Embryonic facial prominence (tissue), 1 donor: ENCODE measurements at regions not wholly inside any gene's neighbourhood (a gene's known extent, or its start where the extent isn't known, plus 50 kb on each side); places are given as distances from the start of the nearest gene placed in this dataset.

ENCODE experiments used
- DNase-seq: peaks from one replicate; pipeline ENCODE4 v3.0.0-alpha.2; 2016; ENCODE audit errors: extremely low spot score

- DNase-seq, result no peak
Measured at GRCh38 chr11:87430821-87431220, 393.1 kb downstream of the TMEM135 start.

GRCh38 chr11:87429996-87430395, 392.3 kb downstream of the TMEM135 start:
- no peak for DNase-seq

- DNase-seq, result no peak
Measured at GRCh38 chr11:87428266-87428665, 390.5 kb downstream of the TMEM135 start.

- DNase-seq, result no peak
Measured at GRCh38 chr11:87425943-87426342, 388.2 kb downstream of the TMEM135 start.

GRCh38 chr11:87425391-87425790, 387.7 kb downstream of the TMEM135 start:
- no peak for DNase-seq

- DNase-seq, result no peak
Measured at GRCh38 chr11:87423161-87423560, 385.4 kb downstream of the TMEM135 start.

- no peak for DNase-seq
Measured at GRCh38 chr11:87422566-87422965, 384.8 kb downstream of the TMEM135 start.

GRCh38 chr11:87421422-87421821, 383.7 kb downstream of the TMEM135 start:
- DNase-seq, result peak; percentile 38

GRCh38 chr11:87417951-87418350, 380.2 kb downstream of the TMEM135 start:
- no peak for DNase-seq

GRCh38 chr11:87405843-87406242, 368.1 kb downstream of the TMEM135 start:
- DNase-seq, result no peak

GRCh38 chr11:87405356-87405755, 367.6 kb downstream of the TMEM135 start:
- no peak for DNase-seq

GRCh38 chr11:87401653-87402052, 363.9 kb downstream of the TMEM135 start:
- no peak for DNase-seq

GRCh38 chr11:87399341-87399740, 361.6 kb downstream of the TMEM135 start:
- DNase-seq, result no peak

- DNase-seq, result no peak
Measured at GRCh38 chr11:87398931-87399330, 361.2 kb downstream of the TMEM135 start.

- DNase-seq, result no peak
Measured at GRCh38 chr11:87397011-87397865, 359.5 kb downstream of the TMEM135 start.

GRCh38 chr11:87394924-87395323, 357.2 kb downstream of the TMEM135 start:
- DNase-seq, result no peak

- no peak for DNase-seq
Measured at GRCh38 chr11:87392665-87393064, 354.9 kb downstream of the TMEM135 start.

GRCh38 chr11:87391496-87391895, 353.8 kb downstream of the TMEM135 start:
- DNase-seq, result no peak

GRCh38 chr11:87384078-87384729, 346.5 kb downstream of the TMEM135 start:
- no peak for DNase-seq

- no peak for DNase-seq
Measured at GRCh38 chr11:87374038-87374807, 336.5 kb downstream of the TMEM135 start.
